ENCODE measurements at regions not wholly inside any gene's neighbourhood (a gene's known extent, or its start where the extent isn't known, plus 50 kb on each side); places are given as distances from the start of the nearest gene placed in this dataset.
A peak's percentile ranks its signal among the peaks of the same experiment; 100 is the strongest.

GRCh38 chr2:14684516-14684915 lies 52.0 kb downstream of the LRATD1 start:
- DNase-seq (ENCODE audit: low read depth): no peak

GRCh38 chr2:14690926-14691325 lies 58.4 kb downstream of the LRATD1 start:
- DNase-seq (ENCODE audit: low read depth): no peak

- no peak for DNase-seq (ENCODE audit: low read depth)
These were observed 61.4 kb downstream of the LRATD1 start for GRCh38 chr2:14693874-14694273.

GRCh38 chr2:14700753-14701152 lies 68.2 kb downstream of the LRATD1 start:
- peak; percentile 72 for DNase-seq (ENCODE audit: low read depth)

GRCh38 chr2:14702258-14702657 lies 69.7 kb downstream of the LRATD1 start:
- DNase-seq (ENCODE audit: low read depth): peak; percentile 58

- no peak for DNase-seq (ENCODE audit: low read depth)
These were observed 73.7 kb downstream of the LRATD1 start for GRCh38 chr2:14706201-14706600.

GRCh38 chr2:14712111-14712510 lies 79.6 kb downstream of the LRATD1 start:
- DNase-seq (ENCODE audit: low read depth): no peak

GRCh38 chr2:14713248-14713647 lies 80.7 kb downstream of the LRATD1 start:
- DNase-seq (ENCODE audit: low read depth): no peak

GRCh38 chr2:14715600-14715999 lies 83.1 kb downstream of the LRATD1 start:
- DNase-seq (ENCODE audit: low read depth): no peak

- DNase-seq (ENCODE audit: low read depth): no peak
These were observed 83.8 kb downstream of the LRATD1 start for GRCh38 chr2:14716319-14716718.

GRCh38 chr2:14717131-14717530 lies 84.6 kb downstream of the LRATD1 start:
- no peak for DNase-seq (ENCODE audit: low read depth)

- peak; percentile 34 for DNase-seq (ENCODE audit: low read depth)
These were observed 87.8 kb downstream of the LRATD1 start for GRCh38 chr2:14720319-14720718.

- no peak for DNase-seq (ENCODE audit: low read depth)
These were observed 88.2 kb downstream of the LRATD1 start for GRCh38 chr2:14720739-14721138.

GRCh38 chr2:14722904-14723570 lies 90.5 kb downstream of the LRATD1 start:
- no peak for DNase-seq (ENCODE audit: low read depth)

GRCh38 chr2:14723684-14724083 lies 91.2 kb downstream of the LRATD1 start:
- no peak for DNase-seq (ENCODE audit: low read depth)

GRCh38 chr2:14735696-14736095 lies 103.2 kb downstream of the LRATD1 start:
- DNase-seq (ENCODE audit: low read depth): no peak

- DNase-seq (ENCODE audit: low read depth): no peak
These were observed 104.7 kb downstream of the LRATD1 start for GRCh38 chr2:14737201-14737600.

GRCh38 chr2:14743861-14744260 lies 111.3 kb downstream of the LRATD1 start:
- no peak for DNase-seq (ENCODE audit: low read depth)

GRCh38 chr2:14745288-14746076 lies 113.0 kb downstream of the LRATD1 start:
- DNase-seq (ENCODE audit: low read depth): no peak

GRCh38 chr2:14746133-14746532 lies 113.6 kb downstream of the LRATD1 start:
- DNase-seq (ENCODE audit: low read depth): no peak

- DNase-seq (ENCODE audit: low read depth): no peak
These were observed 114.9 kb downstream of the LRATD1 start for GRCh38 chr2:14747447-14747846.

GRCh38 chr2:14749884-14750283 lies 117.4 kb downstream of the LRATD1 start:
- DNase-seq (ENCODE audit: low read depth): peak; percentile 70

GRCh38 chr2:14750433-14750832 lies 117.9 kb downstream of the LRATD1 start:
- no peak for DNase-seq (ENCODE audit: low read depth)
